Gastroesophageal sphincter (tissue), 3 donors: ENCODE measurements at regions not wholly inside any gene's neighbourhood (a gene's known extent, or its start where the extent isn't known, plus 50 kb on each side); places are given as distances from the start of the nearest gene placed in this dataset.

Source experiments
- EP300 ChIP-seq: sonication (generic); formaldehyde crosslinking; IDR thresholded peaks from one replicate; pipeline ENCODE4 v1.6.1; 2017; ENCODE audit warnings: antibody characterized with exemption, mild to moderate bottlenecking
- POLR2A ChIP-seq, 2 donors: fragments of 450-650 bp; IDR thresholded peaks; one replicate each; pipeline ENCODE4 v1.6.1; 2017; ENCODE audit warnings: antibody characterized with exemption in 2 of 2, mild to moderate bottlenecking in 2 of 2, moderate library complexity in 1 of 2
- POLR2AphosphoS5 ChIP-seq: sonication (generic); formaldehyde crosslinking; IDR thresholded peaks from one replicate; pipeline ENCODE4 v1.6.1; 2017; ENCODE audit warnings: antibody characterized with exemption
- TF ChIP-seq, protein P1 (sequence below), 4 experiments: fragments of 200-600 bp in 2 of 4; fragments of 450-650 bp in 2 of 4; sonication (generic) in 1 of 4; IDR thresholded peaks; one replicate each; pipeline ENCODE4 v1.5.1; 2017 to 2019; ENCODE audit warnings: antibody characterized with exemption in 4 of 4, mild to moderate bottlenecking in 2 of 4, moderate library complexity in 2 of 4

DNA sequence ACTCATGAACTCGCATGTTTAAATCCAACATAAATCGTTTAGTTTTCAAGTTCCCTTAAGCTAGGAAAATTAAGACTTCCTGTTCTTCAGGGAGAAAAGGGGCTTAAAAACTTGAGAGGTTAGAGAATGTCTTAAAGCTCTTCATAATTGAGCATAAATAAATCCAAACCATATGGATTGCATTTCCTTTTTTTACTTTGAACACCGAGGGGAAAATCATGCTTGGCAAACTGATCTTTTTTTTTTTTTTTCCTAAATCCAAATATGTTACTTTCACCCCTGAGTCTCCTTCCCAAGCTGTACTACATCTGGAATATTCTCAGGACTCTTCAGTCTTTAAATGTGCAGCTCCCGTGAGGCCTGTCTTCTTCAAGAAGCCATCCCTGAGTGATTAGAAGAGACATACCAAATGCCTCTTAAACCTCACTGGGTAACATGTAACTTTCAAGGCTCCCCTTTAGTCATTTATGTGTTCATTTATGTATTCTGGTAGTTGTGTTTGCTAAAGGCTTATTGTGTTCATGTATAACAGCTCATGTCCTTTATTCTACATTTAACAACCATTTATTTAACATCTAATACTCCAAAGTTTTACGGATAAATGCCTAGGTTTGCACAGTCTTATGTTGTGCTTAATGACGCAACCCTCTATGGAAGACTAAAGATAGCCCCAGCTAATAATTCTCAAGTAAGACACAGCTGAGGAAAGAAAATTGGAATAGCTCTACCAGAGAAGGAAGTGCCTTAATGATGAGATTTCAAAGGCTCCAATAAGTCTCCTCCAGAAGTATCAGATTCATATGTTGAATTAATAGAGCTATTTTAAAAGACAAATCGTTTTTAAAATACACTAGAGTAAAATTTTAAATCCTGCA lies 107.0 kb downstream of the AGTR2 start:
- TF ChIP-seq POLR2AphosphoS5 (no peak), POLR2A (IDR thresholded peaks at IDR 0.05) (no peak), EP300 (no peak)
- TF ChIP-seq, protein P1, sequence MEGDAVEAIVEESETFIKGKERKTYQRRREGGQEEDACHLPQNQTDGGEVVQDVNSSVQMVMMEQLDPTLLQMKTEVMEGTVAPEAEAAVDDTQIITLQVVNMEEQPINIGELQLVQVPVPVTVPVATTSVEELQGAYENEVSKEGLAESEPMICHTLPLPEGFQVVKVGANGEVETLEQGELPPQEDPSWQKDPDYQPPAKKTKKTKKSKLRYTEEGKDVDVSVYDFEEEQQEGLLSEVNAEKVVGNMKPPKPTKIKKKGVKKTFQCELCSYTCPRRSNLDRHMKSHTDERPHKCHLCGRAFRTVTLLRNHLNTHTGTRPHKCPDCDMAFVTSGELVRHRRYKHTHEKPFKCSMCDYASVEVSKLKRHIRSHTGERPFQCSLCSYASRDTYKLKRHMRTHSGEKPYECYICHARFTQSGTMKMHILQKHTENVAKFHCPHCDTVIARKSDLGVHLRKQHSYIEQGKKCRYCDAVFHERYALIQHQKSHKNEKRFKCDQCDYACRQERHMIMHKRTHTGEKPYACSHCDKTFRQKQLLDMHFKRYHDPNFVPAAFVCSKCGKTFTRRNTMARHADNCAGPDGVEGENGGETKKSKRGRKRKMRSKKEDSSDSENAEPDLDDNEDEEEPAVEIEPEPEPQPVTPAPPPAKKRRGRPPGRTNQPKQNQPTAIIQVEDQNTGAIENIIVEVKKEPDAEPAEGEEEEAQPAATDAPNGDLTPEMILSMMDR (IDR thresholded peaks at IDR 0.05), result no peak
